Upper lobe of left lung (tissue), 6 donors: ENCODE measurements at regions not wholly inside any gene's neighbourhood (a gene's known extent, or its start where the extent isn't known, plus 50 kb on each side); places are given as distances from the start of the nearest gene placed in this dataset.

ENCODE experiments used
- ATAC-seq, 2 donors: fragments of 200-7000 bp; cut with Tn5 transposase; one replicate each; pipeline ENCODE4 v1.9.1; 2022; ENCODE audit warnings: mild to moderate bottlenecking in 2 of 2, moderate library complexity in 2 of 2; ENCODE audit not compliant: low FRiP score in 2 of 2
- DNase-seq, 2 donors: peaks; one replicate each; pipeline ENCODE4 v3.0.0-alpha.2; 2019 to 2020
- H3K27ac ChIP-seq, 4 donors: fragments of 200-600 bp; sonication (generic); one replicate each; pipeline ENCODE4 v1.5.1; 2016 to 2019
- H3K27me3 ChIP-seq, 4 donors: fragments of 200-600 bp; sonication (generic); one replicate each; pipeline ENCODE4 v1.5.1; 2017 to 2019
- H3K36me3 ChIP-seq, 4 donors: fragments of 200-600 bp; sonication (generic); one replicate each; pipeline ENCODE4 v1.5.1; 2016 to 2019
- H3K4me1 ChIP-seq, 4 donors: fragments of 200-600 bp; sonication (generic); one replicate each; pipeline ENCODE4 v1.5.1; 2018 to 2019
- H3K4me3 ChIP-seq, 4 donors: fragments of 200-600 bp; sonication (generic); one replicate each; pipeline ENCODE4 v1.5.1; 2017 to 2019; ENCODE audit warnings: mild to moderate bottlenecking in 2 of 4, moderate library complexity in 1 of 4
- H3K9me3 ChIP-seq, 4 donors: fragments of 200-600 bp; sonication (generic); one replicate each; pipeline ENCODE4 v1.5.1; 2018 to 2019
- CTCF ChIP-seq, 6 experiments: fragments of 450-650 bp in 4 of 6; fragments of 200-600 bp in 2 of 6; sonication (generic) in 2 of 6; IDR thresholded peaks; one replicate each; pipeline ENCODE4 v1.5.1; 2016 to 2019; ENCODE audit warnings: antibody characterized with exemption in 6 of 6
- EP300 ChIP-seq, 4 donors: sonication (generic); formaldehyde crosslinking; IDR thresholded peaks; one replicate each; pipeline ENCODE4 v1.5.1; 2017; ENCODE audit warnings: antibody characterized with exemption in 4 of 4, control low read depth in 2 of 4
- POLR2A ChIP-seq, 4 donors: fragments of 450-650 bp; IDR thresholded peaks; one replicate each; pipeline ENCODE4 v1.5.1; 2016 to 2017; ENCODE audit warnings: antibody characterized with exemption in 4 of 4, mild to moderate bottlenecking in 2 of 4
- POLR2AphosphoS5 ChIP-seq, 2 donors: sonication (generic); formaldehyde crosslinking; IDR thresholded peaks; one replicate each; pipeline ENCODE4 v1.5.1; 2017; ENCODE audit warnings: antibody characterized with exemption in 2 of 2
- WGBS, 2 donors: methylation state at CpG; one replicate each; pipeline ENCODE4 v1.1.5; 2017 to 2018; 5-methylcytosine and 5-hydroxymethylcytosine counted together
- donor health status: DM: no; HTN: no; CAD: no; lungs with moderate emphysema.
- donor health status: DM: no; HTN: yes; CAD: no; lungs with severe emphysema.

GRCh38 chr15:96089405-96090058 is 241.0 kb upstream of the NR2F2 start:
- peaks cover 0 to 3% (median 0%) of the 10 kb centered on the region in 4 donors for H3K4me1 ChIP-seq
- no peaks in the 10 kb centered on the region for H3K9me3 ChIP-seq
- no peaks in the 10 kb centered on the region for H3K36me3 ChIP-seq
- TF ChIP-seq POLR2AphosphoS5 (IDR thresholded peaks at IDR 0.05) (no peak), POLR2A (IDR thresholded peaks at IDR 0.05) (no peak), EP300 (IDR thresholded peaks at IDR 0.05) (no peak), CTCF (IDR thresholded peaks at IDR 0.05) (no peak)
- H3K27me3 ChIP-seq: no peaks in the 10 kb centered on the region
- H3K4me3 ChIP-seq: no peak overlapping the region
- 65 to 71% methylated on average over 11 of the region's 11 CpGs for WGBS, 2 donors
- no peak overlapping the region for H3K27ac ChIP-seq
- DNase-seq: no peak
- ATAC-seq: no peak

DNA sequence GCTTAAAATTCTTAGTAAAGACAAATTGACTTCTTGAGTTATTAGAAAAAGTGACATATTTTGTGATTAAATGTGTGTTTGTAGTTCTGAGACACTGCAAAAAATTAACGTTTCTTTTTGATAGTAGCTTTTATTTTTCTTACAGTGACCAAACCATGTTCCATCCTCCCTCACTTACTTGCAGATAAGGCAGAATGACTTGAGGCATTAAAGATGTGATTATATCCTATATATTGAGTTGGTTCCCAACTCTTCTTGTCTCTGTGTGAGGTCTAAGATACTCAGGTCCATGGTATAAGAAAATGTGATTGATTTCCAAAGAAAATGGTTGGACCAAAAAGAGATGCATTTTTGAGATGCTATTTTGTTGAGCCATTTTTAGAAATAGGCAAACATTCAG is 238.3 kb upstream of the NR2F2 start:
- TF ChIP-seq POLR2AphosphoS5 (IDR thresholded peaks at IDR 0.05) (no peak), CTCF (IDR thresholded peaks at IDR 0.05) (no peak), POLR2A (IDR thresholded peaks at IDR 0.05) (no peak), EP300 (IDR thresholded peaks at IDR 0.05) (no peak)
- 44 to 50% methylated on average over 1 of the region's 1 CpG for WGBS, 2 donors
- H3K4me1 ChIP-seq: peaks cover 0 to 3% (median 0%) of the 10 kb centered on the region in 4 donors
- ATAC-seq (no peak), DNase-seq (no peak)
- H3K4me3 ChIP-seq: no peak overlapping the region
- H3K27ac ChIP-seq: no peak overlapping the region
- no peaks in the 10 kb centered on the region for H3K9me3 ChIP-seq
- no peaks in the 10 kb centered on the region for H3K27me3 ChIP-seq
- no peaks in the 10 kb centered on the region for H3K36me3 ChIP-seq

DNA sequence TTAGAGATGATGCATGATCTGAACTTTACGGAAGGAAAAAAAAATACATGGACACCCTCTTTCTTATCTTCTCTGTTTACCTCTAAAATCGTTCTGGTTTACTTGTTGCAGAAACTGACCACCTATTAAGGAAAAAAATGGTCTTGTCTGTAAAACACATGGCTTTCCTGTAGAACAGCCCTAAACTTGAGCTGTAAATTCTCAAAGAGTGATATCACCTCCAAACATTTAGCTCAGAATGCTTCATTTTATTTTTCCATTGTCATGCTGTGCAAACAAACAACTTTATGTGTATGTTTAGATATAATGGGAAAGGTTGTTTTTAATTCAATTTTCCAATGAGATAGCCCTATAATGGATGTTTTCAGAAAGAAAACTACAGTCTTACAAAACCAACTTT is 237.4 kb upstream of the NR2F2 start:
- WGBS, 2 donors: 44 to 49% methylated on average over 2 of the region's 2 CpGs
- Histone ChIP-seq H3K9me3 (no peaks in the 10 kb centered on the region), H3K27me3 (no peaks in the 10 kb centered on the region), H3K27ac (no peak overlapping the region), H3K36me3 (no peaks in the 10 kb centered on the region), H3K4me1 (peaks cover 0 to 3% (median 0%) of the 10 kb centered on the region in 4 donors), H3K4me3 (no peak overlapping the region)
- ATAC-seq (no peak), DNase-seq (no peak)
- TF ChIP-seq EP300 (IDR thresholded peaks at IDR 0.05) (no peak), POLR2AphosphoS5 (IDR thresholded peaks at IDR 0.05) (no peak), CTCF (IDR thresholded peaks at IDR 0.05) (no peak), POLR2A (IDR thresholded peaks at IDR 0.05) (no peak)

DNA sequence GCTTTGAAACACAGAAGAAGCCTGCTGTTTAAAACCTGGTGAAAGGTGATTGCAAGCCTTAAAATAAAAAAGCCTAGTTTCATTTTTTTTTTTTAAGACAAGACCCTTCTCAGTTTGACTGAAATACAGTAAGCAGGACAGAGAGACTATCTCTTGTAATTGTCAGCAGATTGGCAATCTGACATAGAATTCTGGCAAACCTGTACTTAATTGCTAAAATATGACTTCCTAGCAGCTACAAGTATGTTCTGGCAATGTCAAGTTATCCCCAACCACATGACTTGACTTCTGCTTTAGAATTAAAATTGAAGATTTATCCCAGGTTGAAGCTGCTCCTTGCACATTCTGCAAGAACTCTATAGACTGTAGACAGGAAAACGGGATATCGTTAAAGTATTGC is 232.8 kb upstream of the NR2F2 start:
- ATAC-seq (no peak), DNase-seq (no peak)
- H3K4me1 ChIP-seq: no peaks in the 10 kb centered on the region
- TF ChIP-seq POLR2A (IDR thresholded peaks at IDR 0.05) (no peak), EP300 (IDR thresholded peaks at IDR 0.05) (no peak), POLR2AphosphoS5 (IDR thresholded peaks at IDR 0.05) (no peak), CTCF (IDR thresholded peaks at IDR 0.05) (no peak)
- no peaks in the 10 kb centered on the region for H3K9me3 ChIP-seq
- H3K27me3 ChIP-seq: no peaks in the 10 kb centered on the region
- no peaks in the 10 kb centered on the region for H3K36me3 ChIP-seq
- no peak overlapping the region for H3K27ac ChIP-seq
- no peak overlapping the region for H3K4me3 ChIP-seq
- WGBS, 2 donors: 83 to 86% methylated on average over 2 of the region's 2 CpGs

DNA sequence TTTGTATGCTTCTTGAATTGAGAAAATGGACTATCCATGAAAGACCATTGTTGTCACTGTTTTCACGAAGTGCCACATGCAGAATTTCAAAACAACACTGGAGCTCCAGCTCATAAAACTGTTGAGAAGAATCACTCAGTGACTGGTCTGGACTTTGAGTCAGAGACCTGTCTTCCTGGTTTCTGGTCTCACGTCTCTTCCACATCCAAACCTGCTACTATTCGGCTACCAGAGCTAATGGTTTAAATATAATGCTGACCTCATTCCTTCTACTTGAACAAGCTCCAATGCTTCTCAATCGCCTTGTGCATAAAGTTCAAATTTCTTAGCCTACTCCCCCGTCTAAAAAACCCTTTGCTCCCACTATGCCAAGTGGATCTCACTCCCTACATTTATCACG is 227.9 kb upstream of the NR2F2 start:
- DNase-seq (no peak), ATAC-seq (no peak)
- no peak overlapping the region for H3K4me3 ChIP-seq
- H3K9me3 ChIP-seq: no peaks in the 10 kb centered on the region
- TF ChIP-seq POLR2AphosphoS5 (IDR thresholded peaks at IDR 0.05) (no peak), POLR2A (IDR thresholded peaks at IDR 0.05) (no peak), CTCF (IDR thresholded peaks at IDR 0.05) (no peak), EP300 (IDR thresholded peaks at IDR 0.05) (no peak)
- no peaks in the 10 kb centered on the region for H3K4me1 ChIP-seq
- no peak overlapping the region for H3K27ac ChIP-seq
- no peaks in the 10 kb centered on the region for H3K27me3 ChIP-seq
- WGBS, 2 donors: 72 to 77% methylated on average over 6 of the region's 6 CpGs
- H3K36me3 ChIP-seq: no peaks in the 10 kb centered on the region
